ENCODE measurements at regions not wholly inside any gene's neighbourhood (a gene's known extent, or its start where the extent isn't known, plus 50 kb on each side); places are given as distances from the start of the nearest gene placed in this dataset.
A peak's percentile ranks its signal among the peaks of the same experiment; 100 is the strongest.
"Not testable (repeated sequence)": the region's sequence is repeated elsewhere in the genome, so short reads cannot be mapped to it uniquely, and the experiment has no call there.

- DNase-seq (ENCODE audit: low read depth in 2 of 3, low spot score in 2 of 3), result no peak
Measured at GRCh38 chr6:168922436-168922835, 331.2 kb downstream of the THBS2 start.

- DNase-seq (ENCODE audit: low read depth in 2 of 3, low spot score in 2 of 3), result no peak
Measured at GRCh38 chr6:168920289-168920688, 333.4 kb downstream of the THBS2 start.

DNA sequence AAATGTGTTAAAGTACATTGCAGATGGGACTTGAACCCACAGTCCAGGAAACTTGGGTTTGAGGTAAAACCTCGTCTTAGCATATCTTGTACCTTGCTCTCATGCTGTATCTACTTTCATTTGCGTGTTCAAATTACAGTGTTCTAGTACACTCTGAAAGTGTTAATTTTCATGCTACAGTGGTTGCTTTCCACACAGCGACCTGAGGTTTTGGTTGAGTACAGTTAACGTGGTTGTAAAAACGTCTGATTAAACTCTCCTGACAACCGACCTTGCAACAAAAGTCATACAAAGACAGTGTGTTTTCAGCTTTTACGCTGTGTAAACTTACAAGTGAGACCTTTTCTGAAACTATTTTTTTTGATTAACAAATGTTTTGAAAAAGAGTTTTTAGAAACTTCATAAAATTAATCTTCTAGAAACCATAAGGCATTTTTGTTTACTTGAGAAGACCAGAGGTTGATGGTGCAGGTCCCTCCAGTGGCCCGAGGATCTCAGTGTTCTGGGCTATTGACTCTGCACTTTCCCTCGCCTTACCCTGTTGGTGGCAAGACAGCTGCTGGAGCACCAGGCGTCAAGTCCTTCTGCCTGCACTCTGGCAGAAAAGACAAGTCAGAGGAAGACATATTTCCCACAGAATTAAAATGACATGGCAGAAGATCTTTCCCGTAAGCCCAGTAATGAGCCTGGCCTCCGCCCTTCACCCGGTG is 334.0 kb downstream of the THBS2 start:
- DNase-seq (ENCODE audit: low read depth in 2 of 3, low spot score in 2 of 3), result no peak

GRCh38 chr6:168916576-168917211 is 337.0 kb downstream of the THBS2 start:
- DNase-seq (ENCODE audit: low read depth in 2 of 3, low spot score in 2 of 3), result no peak

- DNase-seq (ENCODE audit: low read depth in 2 of 3, low spot score in 2 of 3), result no peak
Measured at GRCh38 chr6:168915855-168916254, 337.8 kb downstream of the THBS2 start.

DNA sequence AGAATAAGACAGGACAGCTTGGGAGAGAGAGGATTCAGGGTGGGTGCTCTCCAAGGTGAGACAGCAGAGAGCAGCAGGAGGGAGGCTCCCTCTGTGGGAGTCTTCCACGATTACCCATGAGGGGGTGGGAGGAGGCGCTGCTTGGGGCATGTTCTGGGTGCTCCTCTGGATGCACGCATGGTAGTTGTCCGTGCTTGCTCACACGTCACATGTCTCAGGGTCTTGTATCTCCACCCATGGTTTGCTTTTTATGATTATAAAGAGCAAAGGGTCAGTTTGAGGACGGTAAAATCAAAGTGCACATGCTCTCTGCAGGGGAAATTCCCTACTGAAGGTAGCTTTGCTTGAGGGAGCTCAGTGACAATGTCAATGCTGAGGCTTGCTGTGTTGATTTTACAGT is 338.4 kb downstream of the THBS2 start:
- no peak for DNase-seq (ENCODE audit: low read depth in 2 of 3, low spot score in 2 of 3)

- DNase-seq (ENCODE audit: low read depth in 2 of 3, low spot score in 2 of 3), result no peak
Measured at GRCh38 chr6:168913866-168914469, 339.7 kb downstream of the THBS2 start.

DNA sequence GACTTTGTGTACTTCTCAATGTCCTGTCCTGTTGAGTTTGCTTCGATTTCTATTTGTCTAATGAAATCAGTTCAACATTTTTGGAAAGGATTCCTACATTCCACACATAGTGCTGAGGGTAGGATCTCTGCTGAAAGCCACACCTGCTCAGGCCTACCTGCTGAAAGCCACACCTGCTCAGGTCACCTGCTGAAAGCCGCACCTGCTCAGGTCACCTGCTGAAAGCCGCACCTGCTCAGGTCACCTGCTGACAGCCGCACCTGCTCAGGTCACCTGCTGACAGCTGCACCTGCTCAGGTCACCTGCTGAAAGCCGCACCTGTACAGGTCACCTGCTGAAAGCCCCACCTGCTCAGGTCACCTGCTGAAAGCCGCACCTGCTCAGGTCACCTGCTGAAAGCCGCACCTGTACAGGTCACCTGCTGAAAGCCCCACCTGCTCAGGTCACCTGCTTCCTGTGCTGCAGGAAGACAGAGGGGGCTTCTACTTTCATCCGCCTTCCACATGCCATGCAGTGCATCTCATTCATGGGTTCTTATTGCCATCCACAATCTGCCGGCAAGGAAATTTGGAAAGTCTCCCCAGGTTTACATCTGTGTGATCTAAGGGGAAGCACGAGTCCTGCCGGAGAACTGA is 340.3 kb downstream of the THBS2 start:
- DNase-seq (ENCODE audit: low read depth in 2 of 3, low spot score in 2 of 3), result not testable (repeated sequence)

- no peak for DNase-seq (ENCODE audit: low read depth in 2 of 3, low spot score in 2 of 3)
Measured at GRCh38 chr6:168909288-168909687, 344.4 kb downstream of the THBS2 start.

- no peak for DNase-seq (ENCODE audit: low read depth in 2 of 3, low spot score in 2 of 3)
Measured at GRCh38 chr6:168908887-168909286, 344.8 kb downstream of the THBS2 start.

DNA sequence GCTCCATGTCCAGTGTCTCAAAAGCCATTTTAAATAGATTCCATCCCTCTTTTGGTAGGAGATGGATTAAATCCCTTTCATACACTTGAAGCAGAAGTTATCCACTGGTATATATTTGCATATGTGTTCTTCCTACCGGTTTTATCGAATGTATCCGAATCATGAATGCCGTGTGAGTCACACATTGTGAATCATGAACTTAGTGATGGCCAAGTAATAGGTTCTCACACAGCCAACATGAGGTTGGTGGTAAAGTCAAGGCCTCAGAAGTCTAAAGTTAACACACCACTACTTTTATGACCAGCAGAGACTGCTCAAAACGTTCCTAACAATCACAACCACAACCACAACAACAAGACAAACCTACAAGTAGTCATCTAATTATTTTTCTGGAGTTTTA is 345.5 kb downstream of the THBS2 start:
- DNase-seq (ENCODE audit: low read depth in 2 of 3, low spot score in 2 of 3), result no peak

DNA sequence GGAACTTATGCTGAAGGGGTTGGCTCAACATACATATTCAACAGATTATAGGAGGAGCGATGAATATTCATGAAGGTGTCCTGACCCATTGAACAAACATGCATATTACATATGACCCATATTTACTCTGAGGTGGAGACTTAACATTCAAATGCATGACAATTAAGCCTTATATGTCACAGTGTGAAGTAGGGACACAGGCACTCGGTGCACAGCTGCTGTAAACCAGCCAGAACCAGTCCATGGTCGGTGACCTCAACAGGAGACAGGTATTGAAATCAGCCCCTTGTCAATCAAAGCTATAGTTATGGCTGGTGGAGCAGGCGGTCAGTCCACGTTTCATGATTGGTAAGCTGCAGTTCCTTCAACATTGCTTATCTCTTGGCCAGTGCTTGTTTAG is 347.3 kb downstream of the THBS2 start:
- no peak for DNase-seq (ENCODE audit: low read depth in 2 of 3, low spot score in 2 of 3)

GRCh38 chr6:168905451-168906090 is 348.1 kb downstream of the THBS2 start:
- DNase-seq (ENCODE audit: low read depth in 2 of 3, low spot score in 2 of 3), result no peak

DNA sequence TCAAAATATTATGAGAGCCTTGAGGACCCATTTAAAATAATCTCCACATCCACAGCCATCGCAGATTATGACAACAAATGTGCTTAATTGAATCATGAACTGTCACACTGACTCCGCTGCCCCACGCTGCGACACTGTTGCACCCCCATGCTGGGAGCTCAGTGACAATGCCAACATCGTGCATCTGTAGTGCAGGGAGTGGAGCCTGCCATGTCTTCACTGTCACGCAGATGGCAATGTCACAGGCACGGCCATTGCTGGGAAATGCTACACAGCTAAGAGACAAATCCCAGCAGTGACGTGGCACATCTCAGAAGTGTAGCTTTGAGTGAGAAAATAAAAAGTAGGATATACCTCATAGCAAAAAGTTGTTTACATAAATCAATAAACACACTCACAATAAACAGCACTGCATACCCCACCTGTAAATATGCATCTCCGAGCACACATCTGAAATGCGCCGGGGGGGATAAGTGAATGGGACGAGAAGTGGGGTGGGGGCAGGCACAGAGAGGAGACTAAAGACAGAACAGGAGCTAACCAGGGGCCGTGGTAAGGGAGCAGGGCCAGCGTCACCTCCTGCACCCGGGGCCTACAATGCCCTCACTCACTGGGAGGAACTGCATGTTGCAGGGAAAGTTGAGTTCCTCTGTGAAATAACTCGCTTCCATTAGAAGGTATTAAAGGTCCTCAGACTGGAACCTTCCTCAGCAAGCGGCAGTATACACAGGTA is 349.9 kb downstream of the THBS2 start:
- no peak for DNase-seq (ENCODE audit: low read depth in 2 of 3, low spot score in 2 of 3)

DNA sequence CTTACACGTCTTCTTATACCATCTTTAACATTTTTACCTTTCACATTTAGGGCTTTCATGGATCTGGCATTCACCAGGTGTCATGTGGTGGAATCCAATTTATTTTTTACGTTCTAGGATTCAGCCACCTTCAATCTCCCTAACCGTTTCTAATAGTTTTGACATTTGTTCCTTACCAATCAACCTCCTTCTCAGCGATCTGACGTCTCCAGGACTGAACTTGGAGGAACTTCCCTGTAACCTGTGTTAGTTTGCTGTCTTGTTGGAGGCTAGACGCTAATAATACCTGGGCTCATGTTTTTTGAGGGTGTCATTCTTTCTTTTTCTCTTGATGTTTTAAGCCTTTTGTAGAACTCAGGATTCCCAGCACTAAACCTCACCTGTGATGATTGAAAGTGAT is 351.6 kb downstream of the THBS2 start:
- no peak for DNase-seq (ENCODE audit: low read depth in 2 of 3, low spot score in 2 of 3)

GRCh38 chr6:168901076-168901475 is 352.6 kb downstream of the THBS2 start:
- no peak for DNase-seq (ENCODE audit: low read depth in 2 of 3, low spot score in 2 of 3)

DNA sequence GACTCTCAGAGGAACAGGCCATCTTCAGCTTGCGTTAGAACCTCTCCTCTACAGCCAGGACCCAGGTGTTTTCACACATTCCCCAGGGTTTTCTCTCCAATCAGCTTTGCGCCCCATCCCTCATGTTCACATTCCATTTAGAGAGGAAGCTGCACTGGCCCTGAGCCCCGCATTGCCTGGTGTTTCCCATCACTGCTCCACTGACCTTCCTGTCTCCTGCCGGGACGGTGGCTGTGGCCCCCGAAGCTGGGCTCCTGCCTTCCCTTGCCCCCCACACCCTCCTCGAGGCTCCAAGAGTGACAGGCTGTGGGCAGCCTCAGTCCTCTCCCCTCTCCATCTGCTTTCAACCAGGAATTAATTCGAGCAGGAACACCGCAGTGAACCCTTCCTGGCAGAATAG is 357.3 kb downstream of the THBS2 start:
- DNase-seq (ENCODE audit: low read depth in 2 of 3, low spot score in 2 of 3), result no peak

GRCh38 chr6:168895102-168895812 is 358.4 kb downstream of the THBS2 start:
- peak; percentile 39 to 80 (median 68) for DNase-seq (ENCODE audit: low read depth in 2 of 3, low spot score in 2 of 3)

- DNase-seq (ENCODE audit: low read depth in 2 of 3, low spot score in 2 of 3), result no peak
Measured at GRCh38 chr6:168892031-168892430, 361.6 kb downstream of the THBS2 start.

DNA sequence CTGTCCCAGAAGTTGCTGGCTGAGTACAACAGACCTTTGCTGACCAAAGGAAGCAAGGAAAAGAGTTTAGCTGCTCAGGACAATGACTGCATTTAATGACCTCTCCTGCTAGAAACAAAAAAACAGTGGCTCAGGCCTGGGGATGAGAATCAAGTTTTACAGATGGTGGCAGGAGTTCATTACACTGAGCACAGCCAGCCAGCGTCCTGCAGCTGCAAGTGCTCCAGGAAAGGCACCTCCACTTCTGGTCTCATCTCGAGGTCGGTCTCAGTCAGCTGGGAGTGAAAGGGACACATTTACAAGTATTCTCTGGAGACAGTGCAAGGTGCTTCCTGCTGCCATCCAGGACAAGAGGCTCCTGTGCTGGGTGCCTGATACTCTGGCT is 362.7 kb downstream of the THBS2 start:
- DNase-seq (ENCODE audit: low read depth in 2 of 3, low spot score in 2 of 3), result no peak

Measured in hematopoietic multipotent progenitor cell (in vitro differentiated cells).